Eye (tissue), 1 donor: ENCODE measurements at regions not wholly inside any gene's neighbourhood (a gene's known extent, or its start where the extent isn't known, plus 50 kb on each side); places are given as distances from the start of the nearest gene placed in this dataset.
"Not testable (repeated sequence)": the region's sequence is repeated elsewhere in the genome, so short reads cannot be mapped to it uniquely, and the experiment has no call there.

ENCODE experiments used
- DNase-seq: peaks from one replicate; pipeline ENCODE4 v3.0.0-alpha.2; 2015

DNA sequence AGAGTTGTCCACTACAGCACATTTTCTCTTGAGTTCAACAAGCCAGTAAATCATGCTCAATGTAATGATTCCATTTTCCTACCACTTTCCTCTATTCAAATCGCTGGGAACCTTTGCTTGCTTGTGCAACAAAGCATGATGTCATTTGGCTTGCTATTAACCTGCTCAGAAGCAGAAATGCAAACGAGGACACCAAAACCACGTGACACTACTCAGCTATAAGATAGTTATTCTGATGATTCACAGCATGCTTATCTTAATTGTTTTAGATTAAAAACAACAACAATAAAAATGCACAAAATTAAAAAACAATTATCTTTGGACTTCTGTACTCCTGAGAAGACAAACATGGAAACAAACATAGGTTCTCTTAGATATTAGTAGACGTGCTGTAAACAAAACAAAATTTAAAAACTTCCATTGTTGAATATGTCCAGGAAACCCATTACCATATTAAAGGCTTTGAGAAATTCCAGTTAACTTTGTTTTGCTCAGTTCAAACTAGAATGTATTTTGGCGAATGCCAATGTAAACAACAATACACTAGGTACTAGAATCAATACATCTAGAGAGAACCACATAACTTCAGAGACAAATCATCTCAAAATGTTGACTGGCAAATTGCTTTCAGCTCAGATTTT lies 77.5 kb upstream of the KRAS start:
- no peak for DNase-seq

DNA sequence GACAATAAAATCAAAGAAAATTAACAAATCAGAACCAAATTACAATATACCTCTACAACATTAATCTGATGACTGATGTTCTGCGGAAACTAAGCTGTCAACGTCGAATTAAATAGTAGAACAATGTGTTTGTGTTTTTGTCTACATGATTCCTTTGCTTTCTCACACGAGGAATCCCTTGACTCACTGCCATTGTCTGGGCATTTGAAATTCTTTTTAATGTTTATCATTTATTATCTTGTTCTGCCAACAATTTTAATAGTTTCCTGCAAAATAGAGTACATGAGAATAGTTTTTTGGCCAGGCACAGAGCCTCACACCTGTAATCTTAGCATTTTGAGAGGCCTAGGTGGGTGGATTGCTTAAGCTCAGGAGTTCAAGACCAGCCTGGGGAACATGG lies 76.6 kb upstream of the KRAS start:
- no peak for DNase-seq

DNA sequence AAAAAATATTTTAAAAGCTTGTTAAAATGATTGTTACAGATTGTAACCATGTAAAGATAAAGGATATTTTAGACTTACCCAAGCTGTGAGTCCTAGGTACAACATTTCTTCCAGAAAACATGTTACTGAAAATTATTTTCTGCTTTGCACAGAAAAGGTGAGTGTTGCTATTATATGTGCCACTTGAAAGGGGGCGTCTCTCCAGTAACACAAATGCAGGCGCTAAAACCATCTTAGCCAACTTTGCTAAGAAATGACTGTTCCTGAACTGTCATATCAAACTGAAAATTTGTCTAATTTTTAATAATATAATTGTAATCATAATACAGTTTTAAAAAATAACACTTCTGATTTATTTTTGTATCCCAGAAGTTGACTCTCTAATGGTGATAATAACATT lies 75.6 kb upstream of the KRAS start:
- no peak for DNase-seq

DNA sequence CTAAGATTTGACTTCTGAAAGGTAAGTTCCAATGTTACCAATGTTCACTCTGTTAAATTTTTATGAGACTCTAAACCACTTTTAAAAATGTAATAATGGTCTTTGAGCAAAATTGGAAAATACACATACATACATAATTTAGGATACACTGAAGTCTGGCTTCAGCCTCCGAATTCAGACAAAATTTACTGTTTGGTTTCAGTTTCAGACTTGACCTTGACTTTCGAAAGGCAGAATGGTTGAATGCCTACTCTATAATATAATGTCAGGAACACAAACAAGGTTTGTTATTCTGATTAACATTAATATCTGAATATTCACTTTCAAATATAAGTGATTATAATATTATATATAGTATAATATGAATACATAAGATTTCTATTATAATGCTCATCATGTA lies 74.1 kb upstream of the KRAS start:
- no peak for DNase-seq

DNA sequence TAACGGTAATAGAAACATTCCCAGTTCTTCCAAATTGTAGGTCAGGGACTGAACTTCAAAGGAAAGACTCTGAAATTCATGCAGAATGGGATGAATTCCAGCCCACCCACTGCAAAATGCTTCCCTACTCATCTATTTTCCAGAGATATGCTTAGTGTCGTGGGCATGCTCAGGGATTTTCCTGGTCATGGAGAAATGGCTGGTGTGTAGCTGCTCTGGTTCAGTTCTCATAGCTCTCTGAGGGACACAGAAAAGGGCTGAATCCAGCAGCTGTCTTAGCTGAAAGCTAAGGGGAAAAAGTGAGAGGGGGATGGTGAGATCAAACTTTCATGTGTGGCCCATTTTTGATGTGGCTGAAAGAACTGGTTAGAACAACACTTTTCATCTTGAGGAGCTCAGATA lies 72.9 kb upstream of the KRAS start:
- no peak for DNase-seq

DNA sequence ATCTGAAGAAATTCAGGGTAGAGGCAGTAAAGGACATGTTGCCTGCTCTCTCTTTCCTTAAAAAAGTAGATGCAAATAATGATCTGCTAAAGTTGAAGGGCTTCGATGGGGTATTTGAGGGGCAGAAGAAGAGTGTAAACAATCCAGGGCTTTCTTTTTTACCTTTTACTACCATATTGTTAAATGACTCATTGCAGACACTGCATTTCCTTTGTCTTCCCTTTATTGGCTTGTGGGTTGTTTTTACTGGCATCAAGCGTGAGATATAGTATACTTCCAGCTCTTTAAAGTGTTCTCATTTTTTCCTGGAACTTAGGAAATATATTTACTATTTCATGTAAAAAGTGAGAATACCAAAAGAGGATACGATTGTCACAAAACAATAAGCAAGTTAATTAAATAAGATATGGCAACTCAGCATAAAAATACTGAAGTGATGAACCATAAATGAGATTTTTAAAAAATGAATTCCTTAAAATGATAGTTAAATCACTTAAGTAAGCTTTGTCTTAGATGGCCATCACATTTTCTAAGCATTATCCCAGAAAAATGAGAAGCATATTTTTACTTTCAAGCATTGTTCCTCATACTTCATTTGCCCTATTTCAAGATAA lies 72.3 kb upstream of the KRAS start:
- DNase-seq = no peak

DNA sequence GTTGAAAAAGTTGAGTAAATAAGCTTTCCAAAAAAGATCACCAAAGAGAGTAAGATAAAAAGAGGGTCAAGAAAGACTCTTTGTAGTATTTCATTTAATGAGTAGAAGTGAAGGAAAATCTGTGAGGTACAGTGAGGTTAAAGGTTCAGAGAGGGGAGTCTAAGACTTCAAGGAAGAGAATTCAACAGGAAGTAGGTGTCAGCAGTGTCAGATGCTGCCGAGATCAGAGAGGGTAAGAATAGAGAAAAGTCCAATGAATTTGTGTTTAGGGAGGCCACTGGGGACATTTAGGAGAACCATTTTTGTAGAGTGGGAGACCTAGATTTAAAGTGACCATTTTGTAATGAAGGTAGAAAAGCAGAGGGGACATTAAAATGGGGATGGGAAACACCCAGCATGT lies 71.6 kb upstream of the KRAS start:
- no peak for DNase-seq

DNA sequence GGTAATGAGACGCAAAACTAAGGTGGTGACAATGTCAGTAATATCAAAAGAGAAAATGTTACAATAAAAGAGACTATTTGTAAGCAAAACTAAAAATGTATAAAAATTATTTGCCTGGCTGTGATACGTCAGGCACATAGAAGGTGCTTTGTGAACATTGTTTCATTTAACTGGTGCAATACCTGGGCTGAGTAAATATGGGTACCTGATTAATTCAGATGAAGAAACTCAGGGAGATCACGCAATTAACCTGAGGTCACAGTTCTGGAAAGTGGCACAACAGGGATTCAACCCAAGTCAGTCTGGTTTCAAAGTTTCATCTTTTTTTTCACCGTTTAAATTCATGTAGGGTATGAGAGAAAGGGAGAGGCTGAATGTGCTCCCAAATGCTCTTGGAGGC lies 71.0 kb upstream of the KRAS start:
- no peak for DNase-seq

DNA sequence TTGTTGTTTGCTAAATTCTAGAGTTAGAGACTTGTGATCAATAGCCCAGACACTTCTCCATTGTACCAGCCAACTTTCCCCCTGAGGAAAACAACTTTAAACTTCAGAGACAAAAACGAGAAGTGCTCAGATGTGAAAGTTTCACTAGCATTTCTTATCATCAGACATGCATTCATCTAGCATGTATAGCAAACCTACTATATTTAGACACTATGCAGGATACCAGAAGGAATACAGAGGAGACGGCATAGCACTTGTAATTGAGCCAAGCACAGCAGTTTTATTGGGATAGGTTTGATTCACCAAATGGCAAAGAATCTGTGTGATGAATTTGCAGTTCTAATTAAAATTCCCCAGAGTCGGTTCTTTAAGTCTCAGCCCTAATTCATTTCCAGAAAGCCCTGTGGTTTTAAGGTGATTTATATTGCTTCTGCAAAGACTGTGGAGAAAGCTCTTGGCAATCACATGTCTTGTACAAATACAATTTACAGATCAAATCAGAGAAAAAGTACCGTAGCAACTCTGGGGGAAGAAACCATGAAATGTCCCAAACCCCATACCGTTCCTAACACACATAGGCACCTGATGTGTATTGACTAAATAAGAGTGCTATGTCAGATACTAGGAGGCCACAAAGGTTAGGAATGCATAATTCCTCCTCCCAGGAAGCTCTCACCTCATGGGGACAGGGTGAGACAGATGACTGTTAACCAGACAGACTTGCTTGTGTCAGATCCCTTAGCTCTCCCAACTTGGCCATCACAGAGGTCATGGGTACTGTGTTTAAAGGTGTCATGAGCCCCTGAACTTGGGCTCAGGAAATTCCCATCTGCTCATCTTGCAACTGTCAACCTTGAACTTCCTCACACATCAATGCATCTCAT lies 69.6 kb upstream of the KRAS start:
- DNase-seq = no peak

DNA sequence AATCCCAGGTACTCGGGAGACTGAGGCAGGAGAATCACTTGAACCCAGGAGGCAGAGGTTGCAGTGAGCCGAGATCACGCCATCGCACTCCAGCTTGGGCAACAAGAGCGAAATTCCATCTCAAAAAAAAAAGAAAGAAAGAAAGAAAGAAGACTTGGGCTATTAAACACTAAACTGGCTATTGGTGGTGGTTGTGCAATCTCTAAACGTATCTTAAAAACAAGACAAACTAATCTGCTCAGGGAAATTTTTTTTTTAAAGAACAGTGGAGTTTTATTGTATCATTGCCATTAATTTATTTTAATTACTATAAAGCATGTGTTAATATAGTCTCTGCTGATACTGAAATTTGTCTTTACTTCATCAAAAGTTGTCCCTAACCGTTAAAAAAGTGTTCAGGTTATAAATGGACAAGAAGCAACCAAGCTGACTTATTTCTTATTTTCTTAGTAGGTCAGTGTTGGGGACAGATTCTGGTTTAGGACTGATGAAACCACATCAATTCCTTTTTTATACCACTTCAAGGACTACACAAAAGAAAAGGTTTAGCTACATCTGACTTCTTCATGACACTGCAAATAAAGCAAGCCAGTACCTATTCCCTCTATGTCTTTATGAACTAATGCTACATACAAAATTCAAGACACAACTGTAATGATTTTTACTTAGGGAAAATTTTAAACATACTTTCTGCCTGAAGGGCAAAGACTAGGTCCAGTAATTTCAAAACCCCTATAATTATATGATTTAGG lies 68.7 kb upstream of the KRAS start:
- no peak for DNase-seq

DNA sequence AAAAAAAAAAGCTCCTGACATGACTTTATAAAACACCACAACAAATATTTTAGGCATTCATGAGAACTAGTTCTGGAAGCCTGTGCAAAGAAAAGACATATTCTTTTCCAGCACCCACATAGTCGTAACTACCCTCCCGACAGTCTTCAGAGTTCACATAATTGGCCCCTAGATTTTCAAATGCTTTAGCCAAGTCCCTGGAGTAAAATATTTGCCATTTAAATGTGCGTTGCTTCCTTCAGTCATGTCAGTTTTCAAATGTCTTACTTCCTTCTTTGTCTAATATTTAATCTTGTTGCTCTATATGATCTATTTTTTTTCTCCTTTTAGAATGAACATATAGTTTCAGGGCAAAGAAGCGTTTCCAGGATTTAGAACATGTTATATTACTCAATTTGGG lies 66.8 kb upstream of the KRAS start:
- no peak for DNase-seq

DNA sequence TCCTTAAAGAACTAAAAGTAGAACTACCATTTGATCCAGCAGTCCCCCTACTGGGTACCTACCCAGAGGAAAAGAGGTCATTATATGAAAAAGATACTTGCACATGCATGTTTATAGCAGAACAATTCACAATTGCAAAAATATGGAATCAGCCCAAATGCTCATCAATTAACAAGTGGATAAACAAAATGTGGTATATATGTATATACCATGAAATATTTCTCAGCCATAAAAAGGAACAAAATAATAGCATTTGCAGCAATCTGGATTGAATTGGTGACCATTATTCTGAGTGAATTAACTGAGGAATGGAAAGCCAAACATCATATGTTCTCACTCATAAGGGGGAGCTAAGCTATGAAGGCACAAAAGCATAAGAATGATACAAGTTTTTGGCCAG lies 64.7 kb upstream of the KRAS start:
- no peak for DNase-seq

DNA sequence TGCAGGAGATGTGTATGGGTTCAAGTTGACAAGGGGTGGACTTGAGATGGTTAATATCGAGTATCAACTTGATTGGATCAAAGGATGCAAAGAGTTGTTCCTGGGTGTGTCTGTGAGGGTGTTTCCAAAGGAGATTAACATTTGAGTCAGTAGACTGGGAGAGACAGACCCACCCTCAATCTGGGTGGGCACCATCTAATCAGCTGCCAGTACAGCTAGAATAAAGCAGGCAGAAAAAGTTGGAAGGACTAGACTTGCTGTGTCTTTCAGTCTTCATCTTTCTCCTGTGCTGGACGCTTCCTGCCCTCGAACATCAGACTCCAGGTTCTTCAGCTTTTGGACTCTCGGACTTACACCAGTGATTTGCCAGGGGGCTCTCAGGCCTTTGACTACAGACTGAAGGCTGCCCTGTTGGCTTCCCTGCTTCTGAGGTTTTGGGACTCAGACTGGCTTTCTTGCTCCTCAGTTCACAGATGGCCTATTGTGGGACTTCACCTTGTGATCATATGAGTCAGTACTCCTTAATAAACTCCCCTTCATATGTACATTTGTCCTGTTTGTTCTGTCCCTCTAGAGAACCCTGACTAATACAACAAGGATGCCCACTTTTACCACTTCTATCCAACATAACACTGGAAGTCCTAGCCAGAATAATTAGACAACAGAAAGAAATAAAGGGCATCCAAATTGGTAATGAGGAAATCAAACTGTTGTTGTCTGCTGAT lies 62.7 kb upstream of the KRAS start:
- not testable (repeated sequence) for DNase-seq

DNA sequence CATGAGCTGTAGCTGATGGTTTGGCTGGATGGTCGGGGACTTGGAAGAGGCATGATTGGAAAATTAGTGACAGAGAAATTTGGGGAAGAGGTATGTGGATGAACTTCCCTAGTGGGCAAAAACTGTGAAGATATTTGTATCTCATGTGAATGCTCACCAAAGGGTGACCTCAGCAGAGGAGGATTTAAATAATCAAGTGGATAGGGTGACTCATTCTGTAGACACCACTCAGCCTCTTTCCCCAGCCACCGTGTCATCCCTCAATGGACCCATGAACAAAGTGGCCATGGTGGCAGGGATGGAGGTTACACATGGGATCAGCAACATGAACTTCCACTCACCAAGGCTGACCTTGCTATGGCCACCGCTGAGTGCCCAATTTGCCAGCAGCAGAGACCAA lies 60.8 kb upstream of the KRAS start:
- DNase-seq = no peak

DNA sequence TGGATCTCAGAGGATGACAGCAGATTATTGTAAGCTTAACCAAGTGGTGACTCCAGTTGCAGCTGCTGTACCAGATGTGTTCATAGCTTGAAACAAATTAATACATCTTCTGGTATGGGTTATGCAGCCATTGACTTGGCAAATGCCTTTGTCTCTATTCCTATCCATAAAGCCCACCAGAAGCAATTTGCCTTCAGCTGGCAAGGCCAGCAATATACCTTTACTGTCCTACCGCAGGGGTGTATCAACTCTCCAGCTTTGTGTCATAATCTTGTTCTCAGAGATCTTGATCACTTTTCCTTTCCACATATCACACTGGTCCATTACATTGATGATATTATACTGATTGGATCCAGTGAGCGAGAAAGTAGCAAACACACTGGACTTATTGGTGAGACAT lies 59.3 kb upstream of the KRAS start:
- DNase-seq = not testable (repeated sequence)

DNA sequence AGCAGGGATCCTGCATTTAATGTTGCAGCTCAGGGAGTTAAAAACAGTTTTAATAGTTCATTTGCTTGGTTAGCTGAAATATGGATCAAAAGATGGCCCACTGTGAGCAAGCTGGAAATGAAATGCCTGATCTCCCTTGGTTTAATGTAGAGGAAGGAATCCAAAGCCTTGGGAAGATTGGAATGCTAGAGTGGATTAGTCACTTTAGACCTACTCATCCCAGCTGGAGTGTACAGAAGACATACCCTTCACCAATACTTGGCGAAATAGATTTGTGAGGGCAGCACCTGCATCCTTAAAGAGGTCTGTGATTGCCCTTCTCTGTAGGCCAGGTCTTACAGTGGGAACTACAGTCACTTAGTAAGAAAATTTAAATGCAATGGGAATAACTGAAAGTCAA lies 58.0 kb upstream of the KRAS start:
- DNase-seq = no peak

DNA sequence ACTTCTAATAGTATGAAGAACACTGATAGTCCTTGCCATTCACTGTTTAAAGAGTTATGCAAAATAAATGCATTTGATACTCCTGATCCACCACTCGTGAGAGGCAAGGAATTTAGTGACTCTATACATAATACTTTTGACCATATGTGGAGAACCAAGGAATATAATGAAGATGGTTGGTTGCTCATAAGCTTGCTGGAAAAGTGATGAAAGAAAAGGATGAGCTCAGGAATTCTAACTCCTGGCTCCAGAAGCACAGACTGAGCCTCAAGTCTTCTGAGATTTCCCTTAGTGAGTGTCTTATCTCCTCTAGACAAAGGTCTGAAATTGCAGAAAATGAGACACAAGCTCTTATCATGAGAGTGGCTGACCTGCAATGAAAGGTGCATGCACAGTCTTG lies 57.1 kb upstream of the KRAS start:
- no peak for DNase-seq

DNA sequence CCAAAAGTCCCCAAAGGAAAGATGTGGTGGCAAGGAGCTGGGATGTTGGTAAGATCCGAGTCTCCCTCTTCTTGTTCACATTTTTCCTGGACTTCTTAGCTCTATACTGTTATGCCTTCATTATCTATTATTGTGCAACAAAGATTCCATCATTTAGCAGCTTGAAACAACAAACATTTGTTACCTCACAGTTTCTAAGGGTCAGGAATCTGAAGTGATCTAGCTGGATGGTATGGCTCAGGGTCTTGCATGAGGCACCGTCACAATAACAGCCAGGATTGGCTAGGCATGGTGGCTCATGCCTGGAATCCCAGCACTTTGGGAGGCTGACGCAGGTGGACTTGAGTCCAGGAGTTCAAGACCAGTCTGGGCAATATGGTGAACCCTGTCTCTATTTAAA lies 51.1 kb upstream of the KRAS start:
- DNase-seq = no peak
